Trophoblast cell (in vitro differentiated cells and primary cell): ENCODE measurements at regions not wholly inside any gene's neighbourhood (a gene's known extent, or its start where the extent isn't known, plus 50 kb on each side); places are given as distances from the start of the nearest gene placed in this dataset.

Experiments
- DNase-seq, 2 donors: peaks; one replicate each; pipeline ENCODE4 v3.0.0-alpha.2; 2016
- H2AFZ ChIP-seq: 2 replicates; pipeline ENCODE4 v1.6.1; 2013; ENCODE audit warnings: low read length, moderate library complexity, mild to moderate bottlenecking; ENCODE audit not compliant: insufficient read depth, poor library complexity
- H2AK5ac ChIP-seq: 2 replicates; pipeline ENCODE4 v1.6.1; 2013; ENCODE audit warnings: mild to moderate bottlenecking, low read length
- H2BK120ac ChIP-seq: 2 replicates; pipeline ENCODE4 v1.6.1; 2013; ENCODE audit warnings: low read length, mild to moderate bottlenecking, moderate library complexity; ENCODE audit not compliant: insufficient read depth, poor library complexity
- H2BK12ac ChIP-seq: 2 replicates; pipeline ENCODE4 v1.6.1; 2013; ENCODE audit warnings: mild to moderate bottlenecking, low read length, moderate library complexity
- H2BK5ac ChIP-seq: 2 replicates; pipeline ENCODE4 v1.6.1; 2013; ENCODE audit warnings: low read length, low read depth, moderate library complexity, mild to moderate bottlenecking; ENCODE audit not compliant: poor library complexity
- H3K14ac ChIP-seq: 2 replicates; pipeline ENCODE4 v1.6.1; 2013; ENCODE audit warnings: mild to moderate bottlenecking, low read length
- H3K18ac ChIP-seq: 2 replicates; pipeline ENCODE4 v1.6.1; 2013; ENCODE audit warnings: mild to moderate bottlenecking, low read length
- H3K23ac ChIP-seq: 2 replicates; pipeline ENCODE4 v1.6.1; 2013; ENCODE audit warnings: low read length
- H3K27ac ChIP-seq: 2 replicates; pipeline ENCODE4 v1.5.1; 2013; ENCODE audit warnings: low read depth, mild to moderate bottlenecking, inconsistent platforms, low read length, moderate library complexity
- H3K27me3 ChIP-seq: 2 replicates; pipeline ENCODE4 v1.6.1; 2013; ENCODE audit warnings: inconsistent platforms, mild to moderate bottlenecking, low read length, moderate library complexity; ENCODE audit not compliant: insufficient read depth
- H3K36me3 ChIP-seq, 2 experiments: 1 replicate in 1 of 2; 2 replicates in 1 of 2; pipeline ENCODE4 v1.6.1; 2013; ENCODE audit warnings: low read length in 2 of 2, mild to moderate bottlenecking in 2 of 2, moderate library complexity in 1 of 2; ENCODE audit not compliant: insufficient read depth in 2 of 2, control insufficient read depth in 1 of 2
- H3K4ac ChIP-seq: 2 replicates; pipeline ENCODE4 v1.6.1; 2013; ENCODE audit warnings: low read depth, mild to moderate bottlenecking, low read length, moderate library complexity
- H3K4me1 ChIP-seq, 2 experiments: 1 replicate in 1 of 2; 2 replicates in 1 of 2; pipeline ENCODE4 v1.6.1; 2013; ENCODE audit warnings: low read length in 2 of 2, mild to moderate bottlenecking in 2 of 2, moderate library complexity in 1 of 2; ENCODE audit not compliant: insufficient read depth in 2 of 2, control insufficient read depth in 1 of 2
- H3K4me2 ChIP-seq: 2 replicates; pipeline ENCODE4 v1.6.1; 2013; ENCODE audit warnings: inconsistent platforms, mild to moderate bottlenecking, low read length, moderate library complexity
- H3K4me3 ChIP-seq: 2 replicates; pipeline ENCODE4 v1.5.1; 2013; ENCODE audit warnings: mild to moderate bottlenecking, low read depth, low read length, inconsistent platforms
- H3K79me1 ChIP-seq: one replicate; pipeline ENCODE4 v1.6.1; 2013; ENCODE audit warnings: low read length
- H3K79me2 ChIP-seq: 2 replicates; pipeline ENCODE4 v1.6.1; 2013; ENCODE audit warnings: low read length, mild to moderate bottlenecking; ENCODE audit not compliant: control insufficient read depth, insufficient read depth, poor library complexity
- H3K9ac ChIP-seq: 2 replicates; pipeline ENCODE4 v1.6.1; 2013; ENCODE audit warnings: mild to moderate bottlenecking, low read length
- H3K9me3 ChIP-seq: 2 replicates; pipeline ENCODE4 v1.6.1; 2013; ENCODE audit warnings: low read depth, mild to moderate bottlenecking, control low read depth, inconsistent platforms, low read length; ENCODE audit not compliant: insufficient read depth
- H4K12ac ChIP-seq: 2 replicates; pipeline ENCODE4 v1.6.1; 2013; ENCODE audit warnings: low read depth, mild to moderate bottlenecking, low read length, moderate library complexity
- H4K8ac ChIP-seq: 2 replicates; pipeline ENCODE4 v1.6.1; 2013; ENCODE audit warnings: low read depth, mild to moderate bottlenecking, low read length, moderate library complexity
- H4K91ac ChIP-seq: one replicate; pipeline ENCODE4 v1.6.1; 2013; ENCODE audit warnings: low read depth, mild to moderate bottlenecking, low read length, moderate library complexity
- WGBS: extraction: QIAGEN DNeasy Blood & Tissue Kit; methylation state at CpG from one replicate; pipeline ENCODE4 v1.1.7; 2013; ENCODE audit warnings: missing lambda C conversion rate; ENCODE audit not compliant: insufficient read length, insufficient coverage; ENCODE audit errors: extremely low coverage; 5-methylcytosine and 5-hydroxymethylcytosine counted together

DNA sequence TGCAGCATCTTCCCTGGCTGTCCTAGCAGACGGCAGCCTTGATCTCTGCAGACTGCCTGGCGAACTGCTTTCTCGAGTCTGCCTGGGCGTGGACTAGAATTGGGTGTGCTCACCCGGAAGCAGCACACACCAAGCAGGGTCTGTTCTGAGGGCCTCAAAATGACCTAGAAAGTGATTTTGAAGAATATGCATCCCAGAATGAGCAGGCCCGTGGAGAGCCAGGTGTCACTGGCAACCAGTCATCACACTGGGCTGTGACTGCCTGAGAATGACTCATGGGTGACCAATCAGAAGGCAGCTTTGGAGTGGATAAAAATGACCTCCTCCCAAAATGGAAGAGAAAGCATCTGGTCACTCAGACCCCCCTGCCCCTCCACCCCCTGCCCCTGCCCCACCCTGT, 114.9 kb upstream of the NECTIN1 start:
- peaks cover 11 to 14% of the 10 kb centered on the region in 2 experiments for H3K4me1 ChIP-seq
- H2AK5ac ChIP-seq = no peak overlapping the region
- no peak overlapping the region for H2BK120ac ChIP-seq
- no peak overlapping the region for H3K18ac ChIP-seq
- H3K27ac ChIP-seq = no peak overlapping the region
- no peaks in the 10 kb centered on the region for H3K27me3 ChIP-seq
- H3K36me3 ChIP-seq = no peaks in the 10 kb centered on the region
- no CpG with 5 or more reads among the region's 6 CpGs for WGBS
- H2BK5ac ChIP-seq = no peak overlapping the region
- no peak overlapping the region for H3K14ac ChIP-seq
- peak in 1 of 2 donors; percentile 13 for DNase-seq
- no peak overlapping the region for H3K4me3 ChIP-seq
- H3K9ac ChIP-seq = no peak overlapping the region
- H3K23ac ChIP-seq = no peak overlapping the region
- no peak overlapping the region for H4K91ac ChIP-seq
- no peaks in the 10 kb centered on the region for H3K9me3 ChIP-seq
- no peak overlapping the region for H3K4me2 ChIP-seq
- peaks cover 3% of the 10 kb centered on the region for H3K79me2 ChIP-seq
- H2BK12ac ChIP-seq = no peak overlapping the region
- H2AFZ ChIP-seq = no peak overlapping the region
- no peak overlapping the region for H3K4ac ChIP-seq
- H3K79me1 ChIP-seq = peaks cover 5% of the 10 kb centered on the region
- no peak overlapping the region for H4K12ac ChIP-seq
- H4K8ac ChIP-seq = no peak overlapping the region

DNA sequence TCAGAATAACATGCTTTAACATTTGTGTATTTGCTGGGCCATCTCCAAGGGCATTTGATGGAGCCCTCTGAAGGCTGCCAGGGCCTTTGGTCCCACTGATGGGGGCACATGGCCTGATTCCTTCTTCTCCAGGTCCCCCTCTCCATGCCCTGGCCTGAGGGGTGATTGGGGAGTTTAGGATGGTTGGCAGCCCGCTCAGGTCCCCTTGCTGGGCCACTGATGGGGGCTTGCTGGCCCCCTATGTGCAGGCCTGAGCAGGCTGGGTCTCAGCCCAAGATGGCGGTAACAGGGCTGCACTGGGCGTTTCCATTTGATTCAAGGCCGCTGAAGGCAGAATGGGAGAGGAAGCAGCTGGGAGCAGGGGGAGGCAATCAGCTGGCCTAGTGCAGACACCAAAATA, 113.7 kb upstream of the NECTIN1 start:
- no peaks in the 10 kb centered on the region for H3K9me3 ChIP-seq
- no peak overlapping the region for H3K9ac ChIP-seq
- no peak overlapping the region for H3K4me3 ChIP-seq
- no peak overlapping the region for H4K91ac ChIP-seq
- H3K27me3 ChIP-seq = no peaks in the 10 kb centered on the region
- no peak overlapping the region for H3K23ac ChIP-seq
- H3K4ac ChIP-seq = no peak overlapping the region
- no peak overlapping the region for H2BK12ac ChIP-seq
- H2BK5ac ChIP-seq = no peak overlapping the region
- H3K79me2 ChIP-seq = peaks cover 3% of the 10 kb centered on the region
- no peak overlapping the region for H4K12ac ChIP-seq
- no peak overlapping the region for H2BK120ac ChIP-seq
- no peak overlapping the region for H2AK5ac ChIP-seq
- no peak overlapping the region for H3K4me2 ChIP-seq
- DNase-seq = no peak
- WGBS = no CpG with 5 or more reads among the region's 4 CpGs
- H4K8ac ChIP-seq = no peak overlapping the region
- H3K36me3 ChIP-seq = no peaks in the 10 kb centered on the region
- no peak overlapping the region for H2AFZ ChIP-seq
- H3K79me1 ChIP-seq = peaks cover 5% of the 10 kb centered on the region
- H3K27ac ChIP-seq = no peak overlapping the region
- H3K14ac ChIP-seq = no peak overlapping the region
- no peak overlapping the region for H3K18ac ChIP-seq
- peaks cover 11 to 14% of the 10 kb centered on the region in 2 experiments for H3K4me1 ChIP-seq

DNA sequence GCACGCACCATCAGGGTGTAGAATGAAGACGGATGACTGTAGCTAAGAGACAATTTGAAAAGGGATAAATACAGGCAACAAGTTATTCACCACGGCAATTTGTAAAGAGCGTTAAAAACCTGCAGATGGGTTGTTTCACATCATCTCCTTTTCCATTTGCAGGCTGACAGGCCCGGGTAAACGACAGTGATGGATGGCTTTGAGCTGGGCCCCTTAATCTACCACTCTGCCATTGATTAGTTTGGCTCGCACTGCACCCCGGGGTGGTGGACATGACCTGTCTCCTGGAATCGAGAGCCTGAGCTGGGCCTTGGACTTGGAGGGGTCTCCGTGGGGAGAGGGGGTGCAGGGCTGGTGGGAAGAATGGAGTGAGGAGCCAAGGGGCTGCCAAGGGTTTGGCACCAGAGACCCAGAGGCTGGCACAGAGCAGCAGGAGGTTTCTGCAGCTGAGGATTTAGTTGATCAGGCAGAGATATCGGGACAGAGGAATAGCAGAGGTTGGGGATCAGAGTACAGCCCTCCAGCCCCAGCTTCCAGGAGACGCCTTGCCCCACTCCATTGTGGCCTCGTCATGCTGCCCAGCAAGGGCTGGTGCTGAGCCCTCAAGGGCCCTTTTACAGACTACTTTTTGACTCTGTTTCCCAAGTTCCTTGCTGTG, 110.6 kb upstream of the NECTIN1 start:
- peaks cover 1% of the 10 kb centered on the region for H3K9me3 ChIP-seq
- no peak overlapping the region for H4K8ac ChIP-seq
- H3K4me3 ChIP-seq = no peak overlapping the region
- no CpG with 5 or more reads among the region's 13 CpGs for WGBS
- no peak overlapping the region for H2BK5ac ChIP-seq
- H3K4ac ChIP-seq = no peak overlapping the region
- H3K27ac ChIP-seq = no peak overlapping the region
- H3K27me3 ChIP-seq = no peaks in the 10 kb centered on the region
- H3K79me2 ChIP-seq = no peaks in the 10 kb centered on the region
- H3K23ac ChIP-seq = no peak overlapping the region
- no peak overlapping the region for H3K4me2 ChIP-seq
- no peaks in the 10 kb centered on the region for H3K79me1 ChIP-seq
- H3K36me3 ChIP-seq = no peaks in the 10 kb centered on the region
- DNase-seq = no peak
- no peak overlapping the region for H4K91ac ChIP-seq
- H2AFZ ChIP-seq = no peak overlapping the region
- no peak overlapping the region for H2BK120ac ChIP-seq
- no peak overlapping the region for H3K9ac ChIP-seq
- no peak overlapping the region for H2BK12ac ChIP-seq
- H3K14ac ChIP-seq = no peak overlapping the region
- no peak overlapping the region for H2AK5ac ChIP-seq
- H4K12ac ChIP-seq = no peak overlapping the region
- H3K4me1 ChIP-seq = peaks cover 0 to under 1% of the 10 kb centered on the region in 2 experiments
- no peak overlapping the region for H3K18ac ChIP-seq

DNA sequence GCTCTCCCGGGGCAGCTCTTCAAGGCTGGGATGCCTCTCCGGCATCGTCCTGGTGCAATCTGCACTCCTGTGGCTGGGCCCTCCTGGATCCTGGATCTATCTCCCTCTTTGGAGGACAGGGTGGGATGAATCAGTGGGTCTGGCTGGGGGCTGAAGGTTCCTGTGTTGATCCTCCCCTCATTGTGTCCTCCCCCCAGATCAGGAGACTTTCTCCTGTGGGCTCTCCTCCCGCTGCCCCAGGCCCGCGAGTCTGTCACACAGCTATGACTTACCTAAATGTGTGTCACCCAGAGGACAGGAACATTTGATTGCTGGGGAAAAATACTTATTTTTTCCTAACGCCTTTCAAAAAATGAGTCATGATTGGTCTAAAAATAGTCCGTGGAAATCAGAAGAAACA, 106.8 kb upstream of the NECTIN1 start:
- H2BK120ac ChIP-seq = no peak overlapping the region
- DNase-seq = no peak
- H2AFZ ChIP-seq = no peak overlapping the region
- H2BK5ac ChIP-seq = no peak overlapping the region
- no CpG with 5 or more reads among the region's 8 CpGs for WGBS
- no peak overlapping the region for H3K18ac ChIP-seq
- H3K14ac ChIP-seq = no peak overlapping the region
- no peak overlapping the region for H4K12ac ChIP-seq
- H2AK5ac ChIP-seq = no peak overlapping the region
- no peaks in the 10 kb centered on the region for H3K27me3 ChIP-seq
- no peak overlapping the region for H4K91ac ChIP-seq
- no peak overlapping the region for H3K4ac ChIP-seq
- H3K4me2 ChIP-seq = no peak overlapping the region
- peaks cover 5 to 8% of the 10 kb centered on the region in 2 experiments for H3K4me1 ChIP-seq
- H3K79me1 ChIP-seq = no peaks in the 10 kb centered on the region
- no peak overlapping the region for H3K23ac ChIP-seq
- no peak overlapping the region for H4K8ac ChIP-seq
- no peak overlapping the region for H3K27ac ChIP-seq
- peaks cover 1% of the 10 kb centered on the region for H3K9me3 ChIP-seq
- H3K36me3 ChIP-seq = no peaks in the 10 kb centered on the region
- H3K4me3 ChIP-seq = no peak overlapping the region
- no peak overlapping the region for H3K9ac ChIP-seq
- no peak overlapping the region for H2BK12ac ChIP-seq
- H3K79me2 ChIP-seq = no peaks in the 10 kb centered on the region
